ENCODE measurements at regions not wholly inside any gene's neighbourhood (a gene's known extent, or its start where the extent isn't known, plus 50 kb on each side); places are given as distances from the start of the nearest gene placed in this dataset.

- Histone ChIP-seq H2BK120ac (ENCODE audit: insufficient read depth, low read length, poor library complexity) (no peak overlapping the region), H3K14ac (ENCODE audit: low read length) (no peak overlapping the region), H3K79me1 (ENCODE audit: low read length) (no peaks in the 10 kb centered on the region), H2BK12ac (ENCODE audit: low read length) (no peak overlapping the region), H2BK5ac (ENCODE audit: low read depth, low read length, poor library complexity) (no peak overlapping the region), H3K18ac (ENCODE audit: low read length) (no peak overlapping the region), H3K36me3 (ENCODE audit: control insufficient read depth in 1 of 2, insufficient read depth in 2 of 2, low read length in 2 of 2) (no peaks in the 10 kb centered on the region), H4K12ac (ENCODE audit: low read depth, low read length) (no peak overlapping the region), H3K9ac (ENCODE audit: low read length) (no peak overlapping the region), H2AK5ac (ENCODE audit: low read length) (no peak overlapping the region), H3K4me2 (ENCODE audit: low read length) (no peak overlapping the region), H3K79me2 (ENCODE audit: control insufficient read depth, insufficient read depth, low read length, poor library complexity) (no peaks in the 10 kb centered on the region), H2AFZ (ENCODE audit: insufficient read depth, low read length, poor library complexity) (no peak overlapping the region), H3K9me3 (ENCODE audit: insufficient read depth, low read depth, low read length) (no peaks in the 10 kb centered on the region), H3K23ac (ENCODE audit: low read length) (no peak overlapping the region), H4K91ac (ENCODE audit: low read depth, low read length) (no peak overlapping the region), H3K4ac (ENCODE audit: low read depth, low read length) (no peak overlapping the region), H3K27me3 (ENCODE audit: insufficient read depth, low read length) (no peaks in the 10 kb centered on the region), H4K8ac (ENCODE audit: low read depth, low read length) (no peak overlapping the region), H3K4me1 (ENCODE audit: control insufficient read depth in 1 of 2, insufficient read depth in 2 of 2, low read length in 2 of 2) (no peaks in the 10 kb centered on the region), H3K4me3 (ENCODE audit: low read depth, low read length) (no peak overlapping the region), H3K27ac (ENCODE audit: low read depth, low read length) (no peak overlapping the region)
- WGBS (ENCODE audit: extremely low coverage, insufficient coverage, insufficient read length) = no CpG with 5 or more reads among the region's 1 CpG
- DNase-seq = no peak
These were observed 190.7 kb downstream of the FAM170A start for GRCh38 chr5:119820016-119820415.

- Histone ChIP-seq H3K4me3 (ENCODE audit: low read depth, low read length) (no peak overlapping the region), H3K9ac (ENCODE audit: low read length) (no peak overlapping the region), H3K9me3 (ENCODE audit: insufficient read depth, low read depth, low read length) (no peaks in the 10 kb centered on the region), H4K8ac (ENCODE audit: low read depth, low read length) (no peak overlapping the region), H3K4ac (ENCODE audit: low read depth, low read length) (no peak overlapping the region), H3K79me2 (ENCODE audit: control insufficient read depth, insufficient read depth, low read length, poor library complexity) (no peaks in the 10 kb centered on the region), H3K27ac (ENCODE audit: low read depth, low read length) (no peak overlapping the region), H3K18ac (ENCODE audit: low read length) (no peak overlapping the region), H2BK12ac (ENCODE audit: low read length) (no peak overlapping the region), H2AK5ac (ENCODE audit: low read length) (no peak overlapping the region), H3K36me3 (ENCODE audit: control insufficient read depth in 1 of 2, insufficient read depth in 2 of 2, low read length in 2 of 2) (no peaks in the 10 kb centered on the region), H2BK120ac (ENCODE audit: insufficient read depth, low read length, poor library complexity) (no peak overlapping the region), H2AFZ (ENCODE audit: insufficient read depth, low read length, poor library complexity) (no peak overlapping the region), H3K4me2 (ENCODE audit: low read length) (no peak overlapping the region), H2BK5ac (ENCODE audit: low read depth, low read length, poor library complexity) (no peak overlapping the region), H3K27me3 (ENCODE audit: insufficient read depth, low read length) (no peaks in the 10 kb centered on the region), H4K12ac (ENCODE audit: low read depth, low read length) (no peak overlapping the region), H3K79me1 (ENCODE audit: low read length) (no peaks in the 10 kb centered on the region), H3K23ac (ENCODE audit: low read length) (no peak overlapping the region), H3K14ac (ENCODE audit: low read length) (no peak overlapping the region), H4K91ac (ENCODE audit: low read depth, low read length) (no peak overlapping the region), H3K4me1 (ENCODE audit: control insufficient read depth in 1 of 2, insufficient read depth in 2 of 2, low read length in 2 of 2) (no peaks in the 10 kb centered on the region)
- no peak for DNase-seq
- WGBS (ENCODE audit: extremely low coverage, insufficient coverage, insufficient read length) = no CpG with 5 or more reads among the region's 2 CpGs
These were observed 191.2 kb downstream of the FAM170A start for GRCh38 chr5:119820608-119821007.

- Histone ChIP-seq H2AFZ (ENCODE audit: insufficient read depth, low read length, poor library complexity) (no peak overlapping the region), H3K18ac (ENCODE audit: low read length) (no peak overlapping the region), H4K91ac (ENCODE audit: low read depth, low read length) (no peak overlapping the region), H3K36me3 (ENCODE audit: control insufficient read depth in 1 of 2, insufficient read depth in 2 of 2, low read length in 2 of 2) (no peaks in the 10 kb centered on the region), H2BK120ac (ENCODE audit: insufficient read depth, low read length, poor library complexity) (no peak overlapping the region), H2BK12ac (ENCODE audit: low read length) (no peak overlapping the region), H3K4me1 (ENCODE audit: control insufficient read depth in 1 of 2, insufficient read depth in 2 of 2, low read length in 2 of 2) (no peaks in the 10 kb centered on the region), H3K27me3 (ENCODE audit: insufficient read depth, low read length) (no peaks in the 10 kb centered on the region), H3K14ac (ENCODE audit: low read length) (no peak overlapping the region), H4K8ac (ENCODE audit: low read depth, low read length) (no peak overlapping the region), H3K9ac (ENCODE audit: low read length) (no peak overlapping the region), H3K4ac (ENCODE audit: low read depth, low read length) (no peak overlapping the region), H2AK5ac (ENCODE audit: low read length) (no peak overlapping the region), H4K12ac (ENCODE audit: low read depth, low read length) (no peak overlapping the region), H2BK5ac (ENCODE audit: low read depth, low read length, poor library complexity) (no peak overlapping the region), H3K79me1 (ENCODE audit: low read length) (no peaks in the 10 kb centered on the region), H3K9me3 (ENCODE audit: insufficient read depth, low read depth, low read length) (no peaks in the 10 kb centered on the region), H3K4me3 (ENCODE audit: low read depth, low read length) (no peak overlapping the region), H3K23ac (ENCODE audit: low read length) (no peak overlapping the region), H3K4me2 (ENCODE audit: low read length) (no peak overlapping the region), H3K79me2 (ENCODE audit: control insufficient read depth, insufficient read depth, low read length, poor library complexity) (no peaks in the 10 kb centered on the region), H3K27ac (ENCODE audit: low read depth, low read length) (no peak overlapping the region)
- no CpG with 5 or more reads among the region's 3 CpGs for WGBS (ENCODE audit: extremely low coverage, insufficient coverage, insufficient read length)
- DNase-seq = no peak
These were observed 199.2 kb downstream of the FAM170A start for GRCh38 chr5:119828541-119828940.

- Histone ChIP-seq H3K23ac (ENCODE audit: low read length) (no peak overlapping the region), H3K27ac (ENCODE audit: low read depth, low read length) (no peak overlapping the region), H3K36me3 (ENCODE audit: control insufficient read depth in 1 of 2, insufficient read depth in 2 of 2, low read length in 2 of 2) (no peaks in the 10 kb centered on the region), H3K4ac (ENCODE audit: low read depth, low read length) (no peak overlapping the region), H3K27me3 (ENCODE audit: insufficient read depth, low read length) (no peaks in the 10 kb centered on the region), H4K91ac (ENCODE audit: low read depth, low read length) (no peak overlapping the region), H3K4me2 (ENCODE audit: low read length) (no peak overlapping the region), H3K79me1 (ENCODE audit: low read length) (no peaks in the 10 kb centered on the region), H2BK12ac (ENCODE audit: low read length) (no peak overlapping the region), H3K18ac (ENCODE audit: low read length) (no peak overlapping the region), H3K9me3 (ENCODE audit: insufficient read depth, low read depth, low read length) (no peaks in the 10 kb centered on the region), H2BK120ac (ENCODE audit: insufficient read depth, low read length, poor library complexity) (no peak overlapping the region), H4K8ac (ENCODE audit: low read depth, low read length) (no peak overlapping the region), H3K14ac (ENCODE audit: low read length) (no peak overlapping the region), H3K4me1 (ENCODE audit: control insufficient read depth in 1 of 2, insufficient read depth in 2 of 2, low read length in 2 of 2) (no peaks in the 10 kb centered on the region), H2BK5ac (ENCODE audit: low read depth, low read length, poor library complexity) (no peak overlapping the region), H4K12ac (ENCODE audit: low read depth, low read length) (no peak overlapping the region), H3K4me3 (ENCODE audit: low read depth, low read length) (no peak overlapping the region), H2AFZ (ENCODE audit: insufficient read depth, low read length, poor library complexity) (no peak overlapping the region), H2AK5ac (ENCODE audit: low read length) (no peak overlapping the region), H3K79me2 (ENCODE audit: control insufficient read depth, insufficient read depth, low read length, poor library complexity) (no peaks in the 10 kb centered on the region), H3K9ac (ENCODE audit: low read length) (no peak overlapping the region)
- DNase-seq = no peak
These were observed 200.0 kb downstream of the FAM170A start for GRCh38 chr5:119829341-119829740.

Measured in trophoblast cell (in vitro differentiated cells and primary cell).